ENCODE measurements at regions not wholly inside any gene's neighbourhood (a gene's known extent, or its start where the extent isn't known, plus 50 kb on each side); places are given as distances from the start of the nearest gene placed in this dataset.

GRCh38 chr4:159503236-159504008 is 400.5 kb downstream of the RAPGEF2 start:
- no peak for DNase-seq

GRCh38 chr4:159504684-159505083 is 401.8 kb downstream of the RAPGEF2 start:
- DNase-seq: no peak

- DNase-seq: no peak
These were observed 402.5 kb downstream of the RAPGEF2 start for GRCh38 chr4:159505266-159505975.

- DNase-seq: no peak
These were observed 404.1 kb downstream of the RAPGEF2 start for GRCh38 chr4:159506801-159507517.

- no peak for DNase-seq
These were observed 406.1 kb downstream of the RAPGEF2 start for GRCh38 chr4:159508917-159509500.

GRCh38 chr4:159512348-159512747 is 409.5 kb downstream of the RAPGEF2 start:
- no peak for DNase-seq

- DNase-seq: no peak
These were observed 412.6 kb downstream of the RAPGEF2 start for GRCh38 chr4:159515314-159516025.

- DNase-seq: no peak
These were observed 413.8 kb downstream of the RAPGEF2 start for GRCh38 chr4:159516556-159517140.

GRCh38 chr4:159520074-159520473 is 417.2 kb downstream of the RAPGEF2 start:
- no peak for DNase-seq

GRCh38 chr4:159526172-159526571 is 423.3 kb downstream of the RAPGEF2 start:
- no peak for DNase-seq

- no peak for DNase-seq
These were observed 431.8 kb downstream of the RAPGEF2 start for GRCh38 chr4:159534655-159535054.

GRCh38 chr4:159538556-159538955 is 435.7 kb downstream of the RAPGEF2 start:
- DNase-seq: no peak

GRCh38 chr4:159540038-159540437 is 437.2 kb downstream of the RAPGEF2 start:
- DNase-seq: no peak

- no peak for DNase-seq
These were observed 437.6 kb downstream of the RAPGEF2 start for GRCh38 chr4:159540501-159540900.

- DNase-seq: no peak
These were observed 438.3 kb downstream of the RAPGEF2 start for GRCh38 chr4:159541143-159541542.

GRCh38 chr4:159542296-159542695 is 439.4 kb downstream of the RAPGEF2 start:
- no peak for DNase-seq

GRCh38 chr4:159543831-159544230 is 441.0 kb downstream of the RAPGEF2 start:
- no peak for DNase-seq

- no peak for DNase-seq
These were observed 442.7 kb downstream of the RAPGEF2 start for GRCh38 chr4:159545556-159545955.

GRCh38 chr4:159547645-159548308 is 444.9 kb downstream of the RAPGEF2 start:
- DNase-seq: no peak

- DNase-seq: no peak
These were observed 446.2 kb downstream of the RAPGEF2 start for GRCh38 chr4:159549098-159549518.

- no peak for DNase-seq
These were observed 448.4 kb downstream of the RAPGEF2 start for GRCh38 chr4:159551281-159551680.

All from hematopoietic multipotent progenitor cell treated with erythropoietin and hydrocortisone succinate and interleukin-3 and kit ligand, for 4 days (in vitro differentiated cells).